ENCODE measurements at regions not wholly inside any gene's neighbourhood (a gene's known extent, or its start where the extent isn't known, plus 50 kb on each side); places are given as distances from the start of the nearest gene placed in this dataset.

GRCh38 chr1:222058249-222058648, 316.4 kb upstream of the DUSP10 start:
- CTCF ChIA-PET (ENCODE audit: partially characterized antibody), result no interaction called here
- Histone ChIP-seq H3K23me2 (ENCODE audit: low read depth, low read length) (no peaks in the 10 kb centered on the region), H2BK12ac (ENCODE audit: low read depth, low read length) (no peak overlapping the region), H4K20me1 (replicated peaks in 1 of 2; ENCODE audit: control insufficient read depth in 1 of 2, insufficient read depth in 2 of 2, low read length in 2 of 2) (no peaks in the 10 kb centered on the region), H3K4me3 (ENCODE audit: extremely low read depth in 1 of 4, insufficient read depth in 2 of 4, low read depth in 3 of 4, low read length in 4 of 4) (no peak overlapping the region), H2BK5ac (ENCODE audit: low read depth, low read length) (no peak overlapping the region), H2BK15ac (ENCODE audit: low read length) (no peak overlapping the region), H3K9ac (replicated peaks in 1 of 4; ENCODE audit: extremely low read depth in 1 of 4, low read depth in 3 of 4, low read length in 3 of 4) (no peak overlapping the region), H3K79me2 (ENCODE audit: control insufficient read depth in 1 of 2, insufficient read depth in 2 of 2, low read length in 2 of 2) (no peaks in the 10 kb centered on the region), H4K5ac (ENCODE audit: insufficient read length, low read depth, low read length) (no peak overlapping the region), H3K36me3 (ENCODE audit: control insufficient read depth in 2 of 4, insufficient read depth in 4 of 4, low read length in 3 of 4) (0 out of 8 replicates have a peak, but pooled peaks cover 0 to under 1% (median 0%) of the 10 kb centered on the region in 4 experiments), H2BK20ac (ENCODE audit: low read length) (no peak overlapping the region), H4K8ac (ENCODE audit: extremely low read depth, insufficient read depth, low read length) (no peak overlapping the region), H3K4me1 (replicated peaks in 1 of 4; ENCODE audit: control insufficient read depth in 3 of 4, insufficient read depth in 4 of 4, low read length in 3 of 4) (no peaks in the 10 kb centered on the region), H3K23ac (ENCODE audit: insufficient read length) (no peak overlapping the region), H2BK120ac (replicated peaks; ENCODE audit: low read depth, low read length) (no peak overlapping the region), H4K91ac (replicated peaks; ENCODE audit: insufficient read length, low read length) (no peak overlapping the region), H2AK5ac (ENCODE audit: low read depth, low read length) (no peak overlapping the region), H3K27me3 (replicated peaks in 1 of 4; ENCODE audit: control insufficient read depth in 3 of 4, extremely low read depth in 1 of 4, insufficient read depth in 3 of 4, low read length in 3 of 4) (no peaks in the 10 kb centered on the region), H2AFZ (ENCODE audit: low read length) (no peak overlapping the region), H3K14ac (ENCODE audit: insufficient read length) (no peak overlapping the region), H3K4ac (replicated peaks; ENCODE audit: insufficient read length, low read depth, low read length) (no peak overlapping the region), H3K27ac (ENCODE audit: low read depth, low read length) (no peak overlapping the region), H3K4me2 (ENCODE audit: insufficient read depth in 1 of 2, low read depth in 2 of 2, low read length in 2 of 2) (no peak overlapping the region), H3K56ac (replicated peaks; ENCODE audit: insufficient read length, low read depth, low read length) (no peak overlapping the region), H3K9me3 (ENCODE audit: insufficient read depth in 2 of 2, low read depth in 1 of 2, low read length in 1 of 2) (no peaks in the 10 kb centered on the region), H3K18ac (ENCODE audit: extremely low read depth, low read length) (no peak overlapping the region), H3K79me1 (ENCODE audit: low read depth, low read length) (no peaks in the 10 kb centered on the region)
- DNase-seq (ENCODE audit: low read depth in 1 of 2, low spot score in 2 of 2) (no peak), FAIRE-seq (no peak)
- POLR2A ChIA-PET (ENCODE audit: partially characterized antibody), result interaction anchor here (0.7 kb wide), 1 partner anchor 15 kb away, joined by 3 read pairs; no protein-coding TSS in a partner anchor
- 88% methylated on average over 2 of the region's 2 CpGs; no CpG with 5 or more reads in 1 of the 2 experiments for WGBS, 2 experiments (ENCODE audit: extremely low coverage in 1 of 2, insufficient coverage in 1 of 2, insufficient read length in 1 of 2, insufficient replicate concordance in 2 of 2, low coverage in 1 of 2, low lambda C conversion rate in 2 of 2, missing lambda C conversion rate in 1 of 2)
- TF ChIP-seq EZH2 (IDR thresholded peaks at IDR 0.05; ENCODE audit: low read depth, low read length, severe bottlenecking) (no peak), NRF1 (IDR thresholded peaks at IDR 0.05; ENCODE audit: low read depth, low read length) (no peak), PHF8 (conservative IDR thresholded peaks at IDR 0.05; ENCODE audit: low read depth, low read length) (no peak), POLR2A (IDR thresholded peaks at IDR 0.05; ENCODE audit: control extremely low read depth in 1 of 2, low read depth in 2 of 2, low read length in 2 of 2) (no peak), FOSL1 (IDR thresholded peaks at IDR 0.05; ENCODE audit: insufficient read depth, low read depth, low read length) (no peak), CBX8 (IDR thresholded peaks at IDR 0.05; ENCODE audit: borderline replicate concordance, low read depth, low read length) (no peak), BCL11A (IDR thresholded peaks at IDR 0.05; ENCODE audit: low read depth in 2 of 2, low read length in 2 of 2) (no peak), JUND (IDR thresholded peaks at IDR 0.05; ENCODE audit: low read length) (no peak)
- TF ChIP-seq, protein P1, sequence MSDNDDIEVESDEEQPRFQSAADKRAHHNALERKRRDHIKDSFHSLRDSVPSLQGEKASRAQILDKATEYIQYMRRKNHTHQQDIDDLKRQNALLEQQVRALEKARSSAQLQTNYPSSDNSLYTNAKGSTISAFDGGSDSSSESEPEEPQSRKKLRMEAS (IDR thresholded peaks at IDR 0.05), result no peak
- TF ChIP-seq, protein P2, sequence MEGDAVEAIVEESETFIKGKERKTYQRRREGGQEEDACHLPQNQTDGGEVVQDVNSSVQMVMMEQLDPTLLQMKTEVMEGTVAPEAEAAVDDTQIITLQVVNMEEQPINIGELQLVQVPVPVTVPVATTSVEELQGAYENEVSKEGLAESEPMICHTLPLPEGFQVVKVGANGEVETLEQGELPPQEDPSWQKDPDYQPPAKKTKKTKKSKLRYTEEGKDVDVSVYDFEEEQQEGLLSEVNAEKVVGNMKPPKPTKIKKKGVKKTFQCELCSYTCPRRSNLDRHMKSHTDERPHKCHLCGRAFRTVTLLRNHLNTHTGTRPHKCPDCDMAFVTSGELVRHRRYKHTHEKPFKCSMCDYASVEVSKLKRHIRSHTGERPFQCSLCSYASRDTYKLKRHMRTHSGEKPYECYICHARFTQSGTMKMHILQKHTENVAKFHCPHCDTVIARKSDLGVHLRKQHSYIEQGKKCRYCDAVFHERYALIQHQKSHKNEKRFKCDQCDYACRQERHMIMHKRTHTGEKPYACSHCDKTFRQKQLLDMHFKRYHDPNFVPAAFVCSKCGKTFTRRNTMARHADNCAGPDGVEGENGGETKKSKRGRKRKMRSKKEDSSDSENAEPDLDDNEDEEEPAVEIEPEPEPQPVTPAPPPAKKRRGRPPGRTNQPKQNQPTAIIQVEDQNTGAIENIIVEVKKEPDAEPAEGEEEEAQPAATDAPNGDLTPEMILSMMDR (IDR thresholded peaks at IDR 0.05; ENCODE audit: control extremely low read depth in 1 of 3, insufficient read depth in 1 of 3, low read depth in 1 of 3, low read length in 3 of 3), result no peak

Measured in H1 (cell line).